ENCODE measurements at regions not wholly inside any gene's neighbourhood (a gene's known extent, or its start where the extent isn't known, plus 50 kb on each side); places are given as distances from the start of the nearest gene placed in this dataset.

DNA sequence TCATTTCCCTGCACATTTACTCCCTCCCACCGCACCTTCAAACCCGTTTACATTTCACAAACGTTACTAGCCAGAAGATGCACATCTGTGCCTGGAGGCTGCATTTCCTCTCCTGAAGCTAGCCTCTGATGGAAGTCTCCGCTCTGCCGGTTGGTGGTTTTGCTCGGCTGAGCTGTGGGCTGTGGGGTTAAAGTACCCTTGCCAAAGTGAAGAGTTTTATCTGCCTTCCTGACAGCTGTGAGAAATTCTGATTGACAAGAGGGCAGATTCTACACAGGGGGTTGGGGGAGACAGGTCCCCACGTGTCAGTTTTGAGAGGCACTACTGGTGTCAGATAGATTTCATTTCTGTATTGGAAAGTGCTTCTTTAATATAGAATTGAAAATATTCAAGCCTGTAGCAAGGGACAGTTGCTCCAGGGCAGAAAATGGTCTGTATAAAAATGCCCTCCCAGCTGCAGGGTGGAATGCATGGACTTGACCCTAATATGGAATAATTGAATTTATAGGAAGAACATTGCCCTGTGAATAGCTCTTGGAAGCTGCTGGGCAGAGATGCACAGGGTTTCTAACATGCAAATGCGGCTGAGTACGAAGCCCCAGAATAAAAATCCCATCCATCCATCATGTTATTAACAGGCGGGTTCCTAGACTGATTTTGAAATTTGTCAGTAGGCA is 201.1 kb upstream of the RGMA start:
- no peak for DNase-seq (ENCODE audit: low read depth)
- TF ChIP-seq, protein P1, sequence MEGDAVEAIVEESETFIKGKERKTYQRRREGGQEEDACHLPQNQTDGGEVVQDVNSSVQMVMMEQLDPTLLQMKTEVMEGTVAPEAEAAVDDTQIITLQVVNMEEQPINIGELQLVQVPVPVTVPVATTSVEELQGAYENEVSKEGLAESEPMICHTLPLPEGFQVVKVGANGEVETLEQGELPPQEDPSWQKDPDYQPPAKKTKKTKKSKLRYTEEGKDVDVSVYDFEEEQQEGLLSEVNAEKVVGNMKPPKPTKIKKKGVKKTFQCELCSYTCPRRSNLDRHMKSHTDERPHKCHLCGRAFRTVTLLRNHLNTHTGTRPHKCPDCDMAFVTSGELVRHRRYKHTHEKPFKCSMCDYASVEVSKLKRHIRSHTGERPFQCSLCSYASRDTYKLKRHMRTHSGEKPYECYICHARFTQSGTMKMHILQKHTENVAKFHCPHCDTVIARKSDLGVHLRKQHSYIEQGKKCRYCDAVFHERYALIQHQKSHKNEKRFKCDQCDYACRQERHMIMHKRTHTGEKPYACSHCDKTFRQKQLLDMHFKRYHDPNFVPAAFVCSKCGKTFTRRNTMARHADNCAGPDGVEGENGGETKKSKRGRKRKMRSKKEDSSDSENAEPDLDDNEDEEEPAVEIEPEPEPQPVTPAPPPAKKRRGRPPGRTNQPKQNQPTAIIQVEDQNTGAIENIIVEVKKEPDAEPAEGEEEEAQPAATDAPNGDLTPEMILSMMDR (IDR thresholded peaks at IDR 0.05; ENCODE audit: insufficient read depth, low read length) = no peak
- no peak overlapping the region for H3K4me3 ChIP-seq (ENCODE audit: low read depth, low read length)

DNA sequence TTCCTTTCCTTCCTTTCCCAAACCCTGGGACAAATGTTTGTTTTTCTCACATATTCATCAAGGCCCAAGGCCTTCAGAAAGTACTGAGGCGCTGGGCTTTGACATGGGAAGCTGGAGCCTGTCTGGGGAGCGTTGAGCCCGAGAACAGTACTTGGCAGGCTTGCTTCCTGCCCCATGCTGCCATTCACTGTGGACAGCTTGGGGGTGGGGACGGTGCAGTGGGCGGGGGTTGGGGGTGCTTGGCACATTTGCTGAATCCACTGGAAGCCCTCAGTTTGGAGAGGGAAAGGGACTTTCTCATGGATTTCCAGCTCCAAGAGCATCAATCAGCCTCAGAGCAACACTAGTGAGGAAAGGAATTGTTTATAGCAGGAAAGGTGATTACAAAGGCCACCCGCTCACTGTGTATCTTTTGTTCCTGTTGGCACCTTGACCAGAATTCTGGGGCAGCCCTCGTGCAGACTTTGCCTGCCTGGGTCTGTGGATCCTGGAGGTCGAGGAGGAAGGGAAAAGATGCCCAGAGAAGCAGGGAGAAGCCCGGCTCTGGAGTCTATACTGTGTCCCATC is 199.8 kb upstream of the RGMA start:
- H3K4me3 ChIP-seq (ENCODE audit: low read depth, low read length) = no peak overlapping the region
- no peak for DNase-seq (ENCODE audit: low read depth)
- TF ChIP-seq, protein P1 (IDR thresholded peaks at IDR 0.05; ENCODE audit: insufficient read depth, low read length) = no peak

DNA sequence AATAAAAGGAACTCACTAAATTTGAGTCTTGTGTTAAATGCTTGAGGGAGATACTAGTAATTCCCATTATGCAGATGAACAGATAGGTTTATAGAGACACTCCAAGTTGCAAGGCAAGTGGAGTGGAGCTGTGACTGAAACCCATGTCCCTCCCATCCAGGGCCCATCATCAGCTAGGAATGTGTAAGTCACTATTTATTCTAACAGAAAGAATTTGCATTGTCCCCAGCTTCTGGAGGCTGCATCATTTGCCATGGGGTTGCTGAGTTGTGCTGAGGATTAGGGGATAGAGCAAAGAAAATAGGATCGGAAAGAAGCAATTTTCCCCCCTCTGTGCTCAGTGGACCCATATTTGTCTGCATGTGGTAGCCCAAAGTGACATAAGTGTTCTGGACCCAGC is 197.4 kb upstream of the RGMA start:
- H3K4me3 ChIP-seq (ENCODE audit: low read depth, low read length) = no peak overlapping the region
- TF ChIP-seq, protein P1 (IDR thresholded peaks at IDR 0.05; ENCODE audit: insufficient read depth, low read length) = no peak
- no peak for DNase-seq (ENCODE audit: low read depth)

DNA sequence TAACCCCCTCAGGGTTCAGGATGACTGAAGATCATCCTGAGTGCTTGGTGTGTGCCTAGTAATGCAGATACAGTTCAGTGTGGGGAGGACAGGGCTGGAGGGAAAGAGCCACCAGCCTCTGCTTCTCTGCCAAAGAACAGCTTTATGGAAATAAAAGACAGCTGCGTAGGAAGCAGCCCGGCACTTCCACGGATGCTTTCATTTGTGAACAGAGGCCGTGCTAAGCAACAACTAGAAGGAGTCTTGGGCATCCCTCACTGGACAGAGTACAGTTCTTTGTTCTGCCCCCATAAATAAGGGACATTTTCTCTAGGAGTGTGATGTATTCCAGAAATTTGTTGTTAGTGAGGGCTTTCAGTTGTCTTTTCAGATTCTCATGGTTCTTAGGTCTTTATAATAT is 194.8 kb upstream of the RGMA start:
- TF ChIP-seq, protein P1 (IDR thresholded peaks at IDR 0.05; ENCODE audit: insufficient read depth, low read length) = no peak
- no peak overlapping the region for H3K4me3 ChIP-seq (ENCODE audit: low read depth, low read length)
- DNase-seq (ENCODE audit: low read depth) = no peak

DNA sequence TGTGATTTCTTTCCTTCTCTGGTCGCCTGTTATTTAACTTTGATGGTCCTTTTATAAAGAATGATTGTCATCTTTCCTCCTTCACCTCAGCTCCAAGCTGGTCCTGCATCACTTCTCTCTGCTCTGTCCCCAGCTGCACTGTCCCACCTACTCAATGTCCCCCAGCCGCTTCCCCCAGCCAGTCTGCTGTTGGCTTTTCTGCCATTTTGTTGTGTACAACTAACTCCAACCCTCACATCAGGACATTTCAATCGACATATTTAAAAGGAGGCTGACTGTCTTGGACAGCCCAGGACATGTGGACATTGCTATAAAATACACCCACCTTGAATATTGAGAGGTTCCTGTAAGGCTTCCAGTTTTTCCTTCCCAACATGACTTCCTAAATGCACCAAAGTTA is 193.8 kb upstream of the RGMA start:
- TF ChIP-seq, protein P1 (IDR thresholded peaks at IDR 0.05; ENCODE audit: insufficient read depth, low read length) = no peak
- no peak overlapping the region for H3K4me3 ChIP-seq (ENCODE audit: low read depth, low read length)
- no peak for DNase-seq (ENCODE audit: low read depth)

DNA sequence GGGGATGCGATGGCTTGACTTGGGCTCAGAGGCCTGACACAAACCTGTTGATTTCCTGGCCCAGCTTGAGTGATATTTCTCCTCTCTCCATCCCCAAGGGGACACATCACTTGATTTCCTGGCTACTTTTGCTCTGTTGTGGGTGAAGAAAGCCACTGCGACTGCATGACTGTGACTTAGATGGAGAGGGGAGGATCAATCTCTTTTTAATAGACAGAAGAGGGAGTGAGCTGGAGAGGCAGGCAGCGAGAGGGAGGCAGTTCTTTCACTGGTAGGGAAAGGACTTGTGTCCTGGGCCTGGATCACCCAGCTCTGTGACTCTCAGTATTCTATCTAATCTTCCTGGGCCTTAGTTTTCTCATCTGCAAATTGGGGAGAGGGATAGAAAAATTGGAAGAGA is 189.8 kb upstream of the RGMA start:
- TF ChIP-seq, protein P1 (IDR thresholded peaks at IDR 0.05; ENCODE audit: insufficient read depth, low read length) = no peak
- no peak for DNase-seq (ENCODE audit: low read depth)
- no peak overlapping the region for H3K4me3 ChIP-seq (ENCODE audit: low read depth, low read length)

DNA sequence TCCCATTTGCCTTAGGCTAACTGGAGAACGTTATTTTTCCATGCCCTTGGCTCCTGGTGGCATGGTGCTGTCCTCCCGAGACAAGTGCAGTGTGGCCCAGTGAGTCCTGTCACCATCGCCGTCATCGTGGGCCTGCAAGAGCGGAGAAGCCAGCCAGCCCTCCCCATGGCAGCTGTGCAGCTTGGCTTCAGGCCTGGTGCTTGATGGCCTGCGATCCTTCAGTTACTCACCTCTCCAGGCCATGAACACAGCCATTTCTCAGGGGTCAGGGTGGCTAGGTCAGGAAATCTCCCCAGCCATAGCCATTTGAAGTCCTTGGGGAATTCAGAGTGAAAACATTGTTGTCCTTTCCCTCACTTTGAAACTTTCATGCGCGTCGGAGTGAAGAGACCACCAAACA is 189.0 kb upstream of the RGMA start:
- TF ChIP-seq, protein P1 (IDR thresholded peaks at IDR 0.05; ENCODE audit: insufficient read depth, low read length) = no peak
- DNase-seq (ENCODE audit: low read depth) = no peak
- H3K4me3 ChIP-seq (ENCODE audit: low read depth, low read length) = no peak overlapping the region
